NCI-H82 (cell line): ENCODE measurements at regions not wholly inside any gene's neighbourhood (a gene's known extent, or its start where the extent isn't known, plus 50 kb on each side); places are given as distances from the start of the nearest gene placed in this dataset.

Experiments
- DNase-seq: peaks from one replicate; lab custom pipeline; 2025; lab: John Stamatoyannopoulos, UW

- no peak for DNase-seq
Observed at GRCh38 chr21:20946701-20947100, 51.5 kb upstream of the NCAM2 start.
